ENCODE measurements at regions not wholly inside any gene's neighbourhood (a gene's known extent, or its start where the extent isn't known, plus 50 kb on each side); places are given as distances from the start of the nearest gene placed in this dataset.
A peak's percentile ranks its signal among the peaks of the same experiment; 100 is the strongest.

GRCh38 chr6:71393471-71393870, 104.9 kb downstream of the OGFRL1 start:
- H3K4me1 ChIP-seq (ENCODE audit: control insufficient read depth in 4 of 4, insufficient read depth in 4 of 4, low read length in 3 of 4): peaks cover 6 to 43% (median 27%) of the 10 kb centered on the region in 4 donors
- DNase-seq (ENCODE audit: low spot score): no peak
- no peak overlapping the region for H3K9ac ChIP-seq (ENCODE audit: low read depth in 1 of 2, low read length in 2 of 2)
- H3K36me3 ChIP-seq (ENCODE audit: control insufficient read depth in 4 of 4, insufficient read depth in 3 of 4, low read depth in 1 of 4, low read length in 3 of 4): peaks cover 0 to 6% (median 0%) of the 10 kb centered on the region in 4 donors
- no peak for TF ChIP-seq HNF4A (conservative IDR thresholded peaks at IDR 0.05)
- TF ChIP-seq SP1 (IDR thresholded peaks at IDR 0.05): no peak
- TF ChIP-seq MAX (IDR thresholded peaks at IDR 0.05): no peak
- TF ChIP-seq RXRA (IDR thresholded peaks at IDR 0.05): no peak
- TF ChIP-seq FOXA2 (IDR thresholded peaks at IDR 0.05): no peak
- TF ChIP-seq CTCF (IDR thresholded peaks at IDR 0.05; ENCODE audit: low read depth, low read length, missing input control): no peak
- no peak for TF ChIP-seq HNF4G (IDR thresholded peaks at IDR 0.05)
- no peak for TF ChIP-seq RAD21 (IDR thresholded peaks at IDR 0.05)
- no peak for TF ChIP-seq FOXA1 (IDR thresholded peaks at IDR 0.05)
- no peak for TF ChIP-seq GABPA (IDR thresholded peaks at IDR 0.05 in 1 of 2, conservative IDR thresholded peaks at IDR 0.05 in 1 of 2)
- peak; percentile 15 for TF ChIP-seq YY1 (IDR thresholded peaks at IDR 0.05)
- no peak for TF ChIP-seq ZBTB33 (IDR thresholded peaks at IDR 0.05)
- no peak for TF ChIP-seq REST (IDR thresholded peaks at IDR 0.05)
- peak; percentile 69 for TF ChIP-seq NR2F2 (IDR thresholded peaks at IDR 0.05)
- TF ChIP-seq EGR1 (IDR thresholded peaks at IDR 0.05; ENCODE audit: low read depth in 2 of 2): no peak
- H3K9me3 ChIP-seq (ENCODE audit: control insufficient read depth in 4 of 4, low read length in 3 of 4): no peaks in the 10 kb centered on the region
- peak overlapping the region; percentile 27 to 43 for H3K27ac ChIP-seq (ENCODE audit: low read depth in 1 of 2, low read length in 2 of 2)
- 20% methylated on average over 1 of the region's 1 CpG for WGBS
- H3K27me3 ChIP-seq (ENCODE audit: control insufficient read depth in 4 of 4, insufficient read depth in 4 of 4, low read length in 3 of 4): no peaks in the 10 kb centered on the region
- no peak overlapping the region for H3K4me3 ChIP-seq (ENCODE audit: low read depth in 1 of 3, low read length in 3 of 3)

GRCh38 chr6:71393981-71394432, 105.4 kb downstream of the OGFRL1 start:
- no peak for DNase-seq (ENCODE audit: low spot score)
- WGBS: 34% methylated on average over 1 of the region's 1 CpG
- no peak for TF ChIP-seq NR2F2 (IDR thresholded peaks at IDR 0.05)
- TF ChIP-seq ZBTB33 (IDR thresholded peaks at IDR 0.05): no peak
- no peak for TF ChIP-seq JUND (IDR thresholded peaks at IDR 0.05)
- Histone ChIP-seq H3K27me3 (ENCODE audit: control insufficient read depth in 4 of 4, insufficient read depth in 4 of 4, low read length in 3 of 4) (no peaks in the 10 kb centered on the region), H3K4me1 (ENCODE audit: control insufficient read depth in 4 of 4, insufficient read depth in 4 of 4, low read length in 3 of 4) (peaks cover 4 to 41% (median 22%) of the 10 kb centered on the region in 4 donors), H3K27ac (ENCODE audit: low read depth in 1 of 2, low read length in 2 of 2) (peak overlapping the region; percentile 27 to 43), H3K9ac (ENCODE audit: low read depth in 1 of 2, low read length in 2 of 2) (no peak overlapping the region), H3K4me3 (ENCODE audit: low read depth in 1 of 3, low read length in 3 of 3) (no peak overlapping the region), H3K9me3 (ENCODE audit: control insufficient read depth in 4 of 4, low read length in 3 of 4) (no peaks in the 10 kb centered on the region), H3K36me3 (ENCODE audit: control insufficient read depth in 4 of 4, insufficient read depth in 3 of 4, low read depth in 1 of 4, low read length in 3 of 4) (peaks cover 0 to 6% (median 0%) of the 10 kb centered on the region in 4 donors)

Data from liver (tissue), 8 donors.